ENCODE measurements at regions not wholly inside any gene's neighbourhood (a gene's known extent, or its start where the extent isn't known, plus 50 kb on each side); places are given as distances from the start of the nearest gene placed in this dataset.

GRCh38 chr14:38724621-38725020 is 378.4 kb downstream of the SEC23A start:
- CTCF ChIA-PET: interaction anchor here (1.5 to 5.1 kb wide), 3 partner anchors 145 to 310 kb away, joined by 5 to 83 read pairs (median 6); no protein-coding TSS in a partner anchor
- Mint-ChIP-seq H3K27ac (no peak overlapping the region), H3K27me3 (ENCODE audit: low read depth) (0 out of 2 replicates have a peak, but pooled peaks cover 3% of the 10 kb centered on the region), H3K36me3 (no peaks in the 10 kb centered on the region), H3K9me3 (peaks cover 5% of the 10 kb centered on the region; the same call in 1 of the 2 replicates), H3K4me3 (no peak overlapping the region), H3K4me1 (peaks cover 6% of the 10 kb centered on the region)
- TF ChIP-seq E2F1 (CRISPR knock-in tag; IDR thresholded peaks at IDR 0.05) (no peak), HMGA2 (CRISPR knock-in tag; IDR thresholded peaks at IDR 0.05) (peak; percentile 97)
- no peak for ATAC-seq
- no peak for DNase-seq (ENCODE audit: low spot score)
- POLR2A ChIA-PET: interaction anchor here (0.6 kb wide), 1 partner anchor 297 kb away, joined by 4 read pairs; no protein-coding TSS in a partner anchor

GRCh38 chr14:38723959-38724358 is 379.1 kb downstream of the SEC23A start:
- H3K9me3 Mint-ChIP-seq: peaks cover 5% of the 10 kb centered on the region; the same call in 1 of the 2 replicates
- ChIA-PET POLR2A (interaction anchor here (0.6 kb wide), 1 partner anchor 296 kb away, joined by 4 read pairs; no protein-coding TSS in a partner anchor), CTCF (interaction anchor here (0.8 to 5.1 kb wide), 4 partner anchors 33 to 311 kb away, joined by 3 to 83 read pairs (median 6); no protein-coding TSS in a partner anchor)
- peaks cover 6% of the 10 kb centered on the region for H3K4me1 Mint-ChIP-seq
- ATAC-seq (no peak), DNase-seq (ENCODE audit: low spot score) (no peak)
- H3K27me3 Mint-ChIP-seq (ENCODE audit: low read depth): 0 out of 2 replicates have a peak, but pooled peaks cover 3% of the 10 kb centered on the region
- no peak overlapping the region for H3K27ac Mint-ChIP-seq
- no peaks in the 10 kb centered on the region for H3K36me3 Mint-ChIP-seq
- TF ChIP-seq, protein P1, sequence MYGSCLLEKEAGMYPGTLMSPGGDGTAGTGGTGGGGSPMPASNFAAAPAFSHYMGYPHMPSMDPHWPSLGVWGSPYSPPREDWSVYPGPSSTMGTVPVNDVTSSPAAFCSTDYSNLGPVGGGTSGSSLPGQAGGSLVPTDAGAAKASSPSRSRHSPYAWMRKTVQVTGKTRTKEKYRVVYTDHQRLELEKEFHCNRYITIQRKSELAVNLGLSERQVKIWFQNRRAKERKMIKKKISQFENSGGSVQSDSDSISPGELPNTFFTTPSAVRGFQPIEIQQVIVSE (CRISPR knock-in tag; IDR thresholded peaks at IDR 0.05; ENCODE audit: borderline replicate concordance): no peak
- TF ChIP-seq ZNF219 (CRISPR knock-in tag; IDR thresholded peaks at IDR 0.05; ENCODE audit: borderline replicate concordance): no peak
- TF ChIP-seq SP1 (CRISPR knock-in tag; conservative IDR thresholded peaks at IDR 0.05): no peak
- TF ChIP-seq ZNF396 (CRISPR knock-in tag; IDR thresholded peaks at IDR 0.05; ENCODE audit: borderline replicate concordance): no peak
- TF ChIP-seq ZNF671 (CRISPR knock-in tag; IDR thresholded peaks at IDR 0.05): no peak
- H3K4me3 Mint-ChIP-seq: no peak overlapping the region

GRCh38 chr14:38723277-38723676 is 379.8 kb downstream of the SEC23A start:
- ChIA-PET CTCF (interaction anchor here (0.8 to 5.1 kb wide), 5 partner anchors 32 to 311 kb away, joined by 3 to 83 read pairs (median 5); no protein-coding TSS in a partner anchor), POLR2A (no interaction called here)
- H3K4me3 Mint-ChIP-seq: no peak overlapping the region
- ATAC-seq (no peak), DNase-seq (ENCODE audit: low spot score) (no peak)
- TF ChIP-seq PRRX2 (CRISPR knock-in tag; IDR thresholded peaks at IDR 0.05) (no peak), FOXP1 (CRISPR knock-in tag; IDR thresholded peaks at IDR 0.05; ENCODE audit: borderline replicate concordance) (no peak), E2F4 (CRISPR knock-in tag; IDR thresholded peaks at IDR 0.05; ENCODE audit: borderline replicate concordance, low read depth) (no peak), EMX1 (CRISPR knock-in tag; IDR thresholded peaks at IDR 0.05) (no peak), HMGXB4 (CRISPR knock-in tag; IDR thresholded peaks at IDR 0.05) (no peak), NFATC4 (CRISPR knock-in tag; IDR thresholded peaks at IDR 0.05) (no peak), SP1 (CRISPR knock-in tag; conservative IDR thresholded peaks at IDR 0.05) (no peak), GABPB1 (CRISPR knock-in tag; IDR thresholded peaks at IDR 0.05) (no peak), ELF4 (CRISPR knock-in tag; IDR thresholded peaks at IDR 0.05; ENCODE audit: low read depth) (no peak), NR2C2 (CRISPR knock-in tag; IDR thresholded peaks at IDR 0.05) (no peak), ZSCAN18 (CRISPR knock-in tag; IDR thresholded peaks at IDR 0.05) (no peak), ESRRA (CRISPR knock-in tag; IDR thresholded peaks at IDR 0.05; ENCODE audit: borderline replicate concordance) (no peak)
- TF ChIP-seq, protein P2, sequence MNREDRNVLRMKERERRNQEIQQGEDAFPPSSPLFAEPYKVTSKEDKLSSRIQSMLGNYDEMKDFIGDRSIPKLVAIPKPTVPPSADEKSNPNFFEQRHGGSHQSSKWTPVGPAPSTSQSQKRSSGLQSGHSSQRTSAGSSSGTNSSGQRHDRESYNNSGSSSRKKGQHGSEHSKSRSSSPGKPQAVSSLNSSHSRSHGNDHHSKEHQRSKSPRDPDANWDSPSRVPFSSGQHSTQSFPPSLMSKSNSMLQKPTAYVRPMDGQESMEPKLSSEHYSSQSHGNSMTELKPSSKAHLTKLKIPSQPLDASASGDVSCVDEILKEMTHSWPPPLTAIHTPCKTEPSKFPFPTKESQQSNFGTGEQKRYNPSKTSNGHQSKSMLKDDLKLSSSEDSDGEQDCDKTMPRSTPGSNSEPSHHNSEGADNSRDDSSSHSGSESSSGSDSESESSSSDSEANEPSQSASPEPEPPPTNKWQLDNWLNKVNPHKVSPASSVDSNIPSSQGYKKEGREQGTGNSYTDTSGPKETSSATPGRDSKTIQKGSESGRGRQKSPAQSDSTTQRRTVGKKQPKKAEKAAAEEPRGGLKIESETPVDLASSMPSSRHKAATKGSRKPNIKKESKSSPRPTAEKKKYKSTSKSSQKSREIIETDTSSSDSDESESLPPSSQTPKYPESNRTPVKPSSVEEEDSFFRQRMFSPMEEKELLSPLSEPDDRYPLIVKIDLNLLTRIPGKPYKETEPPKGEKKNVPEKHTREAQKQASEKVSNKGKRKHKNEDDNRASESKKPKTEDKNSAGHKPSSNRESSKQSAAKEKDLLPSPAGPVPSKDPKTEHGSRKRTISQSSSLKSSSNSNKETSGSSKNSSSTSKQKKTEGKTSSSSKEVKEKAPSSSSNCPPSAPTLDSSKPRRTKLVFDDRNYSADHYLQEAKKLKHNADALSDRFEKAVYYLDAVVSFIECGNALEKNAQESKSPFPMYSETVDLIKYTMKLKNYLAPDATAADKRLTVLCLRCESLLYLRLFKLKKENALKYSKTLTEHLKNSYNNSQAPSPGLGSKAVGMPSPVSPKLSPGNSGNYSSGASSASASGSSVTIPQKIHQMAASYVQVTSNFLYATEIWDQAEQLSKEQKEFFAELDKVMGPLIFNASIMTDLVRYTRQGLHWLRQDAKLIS (CRISPR knock-in tag; IDR thresholded peaks at IDR 0.05; ENCODE audit: borderline replicate concordance): no peak
- no peak overlapping the region for H3K27ac Mint-ChIP-seq
- H3K4me1 Mint-ChIP-seq: peaks cover 6% of the 10 kb centered on the region
- H3K36me3 Mint-ChIP-seq: no peaks in the 10 kb centered on the region
- H3K9me3 Mint-ChIP-seq: peaks cover 5% of the 10 kb centered on the region; the same call in 1 of the 2 replicates
- 0 out of 2 replicates have a peak, but pooled peaks cover 3% of the 10 kb centered on the region for H3K27me3 Mint-ChIP-seq (ENCODE audit: low read depth)

Data from WTC11 (cell line).